HG02870 (cell line): ENCODE measurements at regions not wholly inside any gene's neighbourhood (a gene's known extent, or its start where the extent isn't known, plus 50 kb on each side); places are given as distances from the start of the nearest gene placed in this dataset.
A peak's percentile ranks its signal among the peaks of the same experiment; 100 is the strongest.

Experiments
- ATAC-seq: cut with Tn5 transposase; IDR thresholded peaks from one replicate; pipeline ENCODE4 v1.9.1; 2021; ENCODE audit warnings: mild to moderate bottlenecking, moderate library complexity; ENCODE audit not compliant: unreplicated experiment

- ATAC-seq, result no peak
Observed at GRCh38 chr6:113425977-113426660, 431.0 kb upstream of the MARCKS start.

GRCh38 chr6:113427617-113428016 lies 429.5 kb upstream of the MARCKS start:
- no peak for ATAC-seq

DNA sequence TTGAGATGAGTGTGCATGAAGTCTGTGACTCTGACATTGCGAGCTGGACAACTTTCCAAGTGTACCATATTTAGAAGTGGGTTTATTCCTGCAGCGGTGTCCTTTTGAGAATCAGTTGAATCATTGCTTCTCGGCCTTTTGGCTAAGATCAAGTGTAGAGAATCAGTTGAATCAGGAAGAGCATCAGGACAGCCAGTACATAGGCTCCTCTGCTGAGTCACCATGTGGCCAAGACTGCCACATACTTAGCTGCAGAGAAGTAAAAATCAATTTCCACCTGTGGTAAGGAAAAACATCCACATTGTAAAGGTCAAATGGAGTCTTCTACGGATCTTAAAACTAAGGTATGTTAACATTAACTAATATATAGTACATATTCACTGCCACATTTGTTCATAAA lies 428.4 kb upstream of the MARCKS start:
- no peak for ATAC-seq

- no peak for ATAC-seq
Observed at GRCh38 chr6:113432521-113433334, 424.4 kb upstream of the MARCKS start.

GRCh38 chr6:113433335-113433991 lies 423.7 kb upstream of the MARCKS start:
- ATAC-seq, result no peak

DNA sequence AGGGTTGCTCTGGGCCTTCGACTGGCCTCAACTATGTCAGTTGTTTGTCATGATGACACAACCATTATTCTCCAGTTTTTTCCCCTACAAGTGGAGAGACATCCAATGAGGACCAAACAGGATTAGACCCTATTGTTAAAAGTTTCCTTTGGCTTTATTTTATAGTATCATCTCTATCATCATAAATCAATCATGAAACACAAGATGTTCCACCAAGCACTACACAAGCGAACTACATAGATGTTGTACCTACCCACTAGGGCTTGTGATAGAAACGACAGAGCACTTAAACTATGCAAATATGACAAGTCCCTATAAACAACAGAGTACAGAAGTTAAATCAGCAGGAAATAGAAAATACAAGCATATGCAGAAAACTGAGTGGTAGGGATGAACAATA lies 422.5 kb upstream of the MARCKS start:
- no peak for ATAC-seq

GRCh38 chr6:113437566-113437965 lies 419.6 kb upstream of the MARCKS start:
- no peak for ATAC-seq

DNA sequence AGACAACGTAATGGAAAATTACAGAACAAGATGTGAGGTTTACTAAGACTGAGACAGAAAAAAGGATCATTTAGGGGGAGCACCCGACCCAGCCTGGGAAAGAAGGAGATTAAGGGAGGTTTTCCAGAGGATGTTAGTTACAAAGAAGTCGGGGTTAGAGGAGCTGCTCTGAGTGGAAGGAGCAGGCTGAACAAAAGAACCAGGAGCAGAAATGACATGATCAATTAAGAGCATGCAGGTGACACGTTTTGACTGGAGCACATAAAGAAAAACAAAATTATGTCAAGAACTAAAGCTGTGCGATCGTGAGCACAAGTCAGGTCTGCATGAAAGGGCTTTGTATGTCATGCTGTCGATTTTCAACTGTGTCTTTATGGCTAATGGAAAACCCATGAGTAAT lies 417.3 kb upstream of the MARCKS start:
- no peak for ATAC-seq

- ATAC-seq, result peak; percentile 59
Observed at GRCh38 chr6:113442040-113442439, 415.1 kb upstream of the MARCKS start.

DNA sequence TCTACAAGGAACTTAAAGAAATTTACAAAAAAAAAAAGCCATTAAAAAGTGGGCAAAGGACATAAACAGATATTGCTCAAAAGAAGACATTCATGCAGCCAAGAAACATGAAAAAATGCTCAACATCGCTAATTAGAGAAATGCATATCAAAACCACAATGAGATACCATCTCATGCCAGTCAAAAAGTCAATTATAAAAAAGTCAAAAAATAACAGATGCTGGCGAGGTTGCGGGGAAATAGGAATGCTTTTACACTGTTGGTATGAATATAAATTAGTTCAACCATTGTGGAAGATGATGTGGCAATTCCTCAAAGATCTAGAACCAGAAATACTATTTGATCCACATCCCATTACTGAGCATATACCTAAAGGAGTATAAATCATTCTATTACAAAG lies 411.9 kb upstream of the MARCKS start:
- no peak for ATAC-seq

GRCh38 chr6:113447088-113447831 lies 409.9 kb upstream of the MARCKS start:
- no peak for ATAC-seq

DNA sequence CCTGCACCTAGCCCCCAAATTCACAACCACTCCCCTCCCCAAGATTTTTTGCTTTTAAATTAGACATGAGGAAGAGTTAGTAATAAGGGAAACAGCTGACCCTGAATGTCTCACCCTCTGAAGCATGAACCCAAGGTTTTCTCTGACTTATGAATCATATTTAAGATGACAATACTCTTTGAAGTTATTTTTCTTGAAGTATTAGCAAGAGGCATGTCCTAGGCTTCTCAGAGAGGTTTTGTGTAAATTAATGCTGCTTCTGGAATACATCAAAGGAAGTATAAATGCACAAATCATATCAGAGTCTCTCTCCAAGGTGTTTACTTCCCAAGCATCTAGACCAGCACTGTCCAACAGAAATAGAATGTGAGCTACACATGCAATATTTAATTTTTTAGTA lies 408.1 kb upstream of the MARCKS start:
- ATAC-seq, result no peak

DNA sequence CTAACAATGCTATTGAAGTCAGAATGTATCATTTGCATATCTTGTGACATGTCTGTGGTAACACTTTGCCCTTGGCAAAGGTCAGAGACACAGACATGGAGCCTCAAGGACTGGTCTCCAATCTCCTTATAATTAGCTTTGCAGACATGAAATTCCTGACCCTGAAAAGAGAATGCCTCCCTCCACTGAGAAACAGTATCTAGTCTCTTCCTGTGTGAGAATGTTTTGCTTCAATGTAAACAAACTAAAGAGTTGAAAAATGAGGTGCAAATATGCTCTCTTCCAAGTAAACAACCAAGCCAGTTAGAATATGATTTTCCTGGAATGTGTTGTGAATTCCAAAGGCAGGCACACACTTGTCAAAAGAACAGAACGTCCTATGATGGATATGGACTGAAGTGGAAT lies 407.1 kb upstream of the MARCKS start:
- no peak for ATAC-seq

- ATAC-seq, result no peak
Observed at GRCh38 chr6:113451049-113451448, 406.1 kb upstream of the MARCKS start.

DNA sequence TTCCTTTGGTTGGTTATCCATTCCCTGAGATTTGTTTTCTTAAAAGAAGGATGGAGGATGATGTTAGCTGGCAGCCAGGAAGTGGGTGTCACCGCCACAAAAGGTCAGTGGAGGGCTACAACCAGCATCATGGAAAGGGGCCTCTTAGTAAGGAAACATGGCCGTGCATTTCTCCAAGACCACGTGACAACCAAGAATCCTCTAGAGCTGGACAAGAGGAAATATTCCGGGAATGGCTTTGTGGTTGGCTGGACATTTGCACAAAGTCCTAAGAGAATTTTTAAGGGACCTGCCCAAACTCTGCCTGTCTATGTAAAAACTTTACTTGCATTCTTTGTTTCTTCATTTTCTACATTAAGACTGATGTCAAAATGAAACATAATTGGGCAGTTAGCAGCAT lies 399.9 kb upstream of the MARCKS start:
- ATAC-seq, result no peak

- no peak for ATAC-seq
Observed at GRCh38 chr6:113457751-113458150, 399.4 kb upstream of the MARCKS start.

DNA sequence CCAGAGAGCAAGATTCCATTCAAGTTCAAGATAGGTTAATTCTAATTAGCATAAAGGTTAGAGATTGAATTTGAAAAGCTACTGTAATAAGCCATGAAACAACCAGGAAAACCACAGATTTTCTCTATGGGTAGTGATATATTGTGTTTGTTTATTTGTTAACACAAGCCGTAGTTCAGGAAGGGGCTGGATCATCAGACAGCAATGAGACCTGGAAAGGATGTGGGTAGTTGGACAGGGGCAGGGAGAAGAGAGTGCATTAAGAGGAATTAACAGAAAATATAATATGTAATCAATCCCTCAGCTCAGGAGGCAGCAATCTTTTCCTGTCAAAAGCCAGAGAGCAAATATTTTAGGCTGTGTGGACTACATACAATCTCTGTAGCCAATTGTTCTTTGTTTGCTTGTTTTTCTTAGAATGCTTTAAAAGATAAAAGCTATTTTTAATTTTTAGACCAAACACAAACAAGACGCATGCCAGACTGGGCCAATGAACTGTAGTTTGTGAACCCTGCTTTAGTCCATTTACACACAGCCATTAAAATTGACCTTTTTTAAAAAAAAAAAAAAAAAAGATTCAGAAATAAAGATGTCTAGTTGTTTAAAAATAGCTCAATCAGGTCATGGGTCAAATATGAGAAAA lies 398.7 kb upstream of the MARCKS start:
- no peak for ATAC-seq

DNA sequence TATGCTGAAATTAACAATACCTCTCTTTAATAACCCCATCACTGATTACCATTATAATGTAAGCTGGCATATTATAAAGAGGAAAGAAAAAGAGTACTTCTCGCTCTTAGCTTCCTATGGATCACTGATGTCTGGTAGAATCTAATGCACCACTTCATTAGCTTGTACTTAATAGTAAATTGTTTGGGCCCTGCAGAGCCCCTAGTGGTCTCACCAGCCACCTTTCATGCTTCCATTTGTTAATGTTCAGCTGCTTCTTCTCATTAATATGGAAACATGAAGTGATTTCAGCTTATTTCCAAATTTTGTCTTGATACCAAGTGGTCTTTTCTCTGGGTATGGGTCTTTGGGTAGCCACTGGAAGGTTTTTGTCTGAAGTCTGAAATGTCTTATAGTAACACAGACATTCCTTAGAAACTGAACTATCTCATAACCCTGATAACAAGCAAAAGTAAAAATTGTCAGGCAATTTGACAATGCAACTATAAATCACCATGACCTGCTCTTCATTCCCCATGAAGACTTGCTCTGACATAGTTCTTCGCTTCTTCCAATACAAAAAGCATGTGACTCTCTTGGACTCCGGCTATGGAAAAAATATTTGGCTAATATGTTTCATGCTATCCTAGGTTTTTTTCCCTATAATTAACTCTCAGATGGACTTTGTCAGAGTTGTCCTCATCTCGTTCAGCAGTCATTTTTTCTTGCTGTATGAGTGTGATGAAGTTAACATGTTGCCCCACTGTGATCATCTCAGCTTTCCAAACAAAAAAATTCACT lies 395.8 kb upstream of the MARCKS start:
- no peak for ATAC-seq

DNA sequence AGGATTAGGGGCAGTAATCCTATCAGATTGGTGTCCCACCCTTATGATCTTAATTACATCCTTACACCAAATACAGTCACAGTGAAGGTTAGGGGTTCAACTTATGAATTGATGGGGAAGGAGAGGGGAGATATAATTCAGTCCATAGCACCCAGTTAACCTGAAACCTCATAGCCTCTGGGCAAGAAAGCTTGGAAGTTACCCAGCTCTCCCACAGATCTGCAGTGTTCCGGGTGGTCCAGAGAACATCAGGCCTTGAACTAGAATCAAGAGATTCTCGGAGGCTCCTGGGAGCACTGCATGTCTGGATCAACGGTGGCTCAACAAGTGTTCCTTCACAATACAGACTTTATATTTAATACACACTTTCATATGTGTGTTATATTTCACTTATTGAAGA lies 392.6 kb upstream of the MARCKS start:
- no peak for ATAC-seq

DNA sequence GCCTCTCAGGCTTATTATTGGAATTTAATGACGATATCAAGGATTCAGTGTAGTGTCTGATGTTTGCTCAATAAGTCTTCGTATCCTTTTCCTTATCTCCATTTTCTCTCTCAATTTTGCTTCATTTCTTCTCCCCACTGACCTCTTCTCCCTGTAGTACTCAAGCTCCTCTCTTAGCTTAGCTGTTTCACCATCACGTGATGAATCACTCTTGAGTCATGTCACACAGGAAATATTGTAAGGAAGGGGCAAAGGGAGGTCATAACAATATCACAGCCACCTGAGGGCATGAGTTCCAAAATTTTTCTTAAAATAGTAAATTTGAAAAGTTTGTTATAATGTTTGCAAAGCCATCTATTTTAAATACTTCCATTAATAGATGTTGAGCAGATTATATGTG lies 392.2 kb upstream of the MARCKS start:
- ATAC-seq, result no peak
